Fibroblast of skin of back (primary cell): ENCODE measurements at regions not wholly inside any gene's neighbourhood (a gene's known extent, or its start where the extent isn't known, plus 50 kb on each side); places are given as distances from the start of the nearest gene placed in this dataset.
A peak's percentile ranks its signal among the peaks of the same experiment; 100 is the strongest.
"Not testable (repeated sequence)": the region's sequence is repeated elsewhere in the genome, so short reads cannot be mapped to it uniquely, and the experiment has no call there.

Experiments
- DNase-seq: peaks from one replicate; pipeline ENCODE4 v3.0.0-alpha.2; 2013

GRCh38 chr16:7278636-7279035 lies 54.0 kb upstream of the RBFOX1 start:
- no peak for DNase-seq

DNA sequence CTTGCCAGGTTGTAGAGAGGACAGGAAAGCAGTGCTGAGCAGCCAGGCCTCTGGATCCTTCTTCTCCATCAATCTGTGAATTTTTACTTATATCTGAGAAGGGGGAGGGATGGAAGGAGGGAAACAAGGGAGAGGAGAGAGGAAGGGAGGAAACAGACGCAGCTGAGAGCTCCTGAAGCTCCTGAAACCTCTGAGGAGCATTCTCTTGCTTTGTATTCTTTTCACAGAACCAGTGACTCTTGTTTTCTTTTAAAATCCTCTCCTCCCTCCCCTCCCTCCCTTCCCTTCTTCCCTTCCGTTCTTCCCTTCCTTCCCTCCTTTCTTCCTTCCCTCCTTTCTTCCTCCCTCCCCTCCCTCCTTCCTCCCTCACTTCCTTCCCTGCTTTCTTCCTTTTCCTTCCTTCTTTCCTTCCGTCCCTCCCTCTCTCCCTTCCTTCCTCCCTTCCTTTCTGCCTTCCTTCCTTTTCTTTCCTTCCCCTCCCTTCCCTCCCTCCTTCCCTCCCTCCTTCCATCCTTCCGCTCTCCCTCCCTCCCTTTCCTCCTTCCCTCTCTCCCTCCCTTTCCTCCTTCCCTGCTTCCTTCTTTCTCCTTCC lies 60.0 kb upstream of the RBFOX1 start:
- no peak for DNase-seq

GRCh38 chr16:7271486-7271885 lies 61.2 kb upstream of the RBFOX1 start:
- no peak for DNase-seq

DNA sequence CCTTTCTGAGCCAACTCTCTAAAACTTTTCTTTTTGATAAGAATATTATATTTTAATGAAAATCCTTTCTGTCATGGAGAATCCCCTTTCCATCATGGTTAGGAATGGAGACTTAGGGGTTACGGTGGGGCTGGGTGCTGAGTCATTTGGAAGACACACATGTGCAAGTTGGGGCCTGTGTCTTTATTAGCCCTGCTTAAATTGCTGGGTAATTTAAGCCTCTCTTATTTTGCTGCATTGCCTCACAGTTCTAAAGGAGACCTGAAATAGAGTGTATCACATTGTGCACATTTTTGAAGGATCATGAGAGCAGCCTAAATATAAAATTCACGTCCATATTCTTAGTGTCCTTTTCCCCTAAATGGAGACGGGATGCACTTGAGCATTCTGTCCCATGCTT lies 61.8 kb upstream of the RBFOX1 start:
- DNase-seq: no peak

GRCh38 chr16:7270006-7270405 lies 62.6 kb upstream of the RBFOX1 start:
- DNase-seq: no peak

- peak; percentile 21 for DNase-seq
These were observed 64.5 kb upstream of the RBFOX1 start for GRCh38 chr16:7268182-7268581.

DNA sequence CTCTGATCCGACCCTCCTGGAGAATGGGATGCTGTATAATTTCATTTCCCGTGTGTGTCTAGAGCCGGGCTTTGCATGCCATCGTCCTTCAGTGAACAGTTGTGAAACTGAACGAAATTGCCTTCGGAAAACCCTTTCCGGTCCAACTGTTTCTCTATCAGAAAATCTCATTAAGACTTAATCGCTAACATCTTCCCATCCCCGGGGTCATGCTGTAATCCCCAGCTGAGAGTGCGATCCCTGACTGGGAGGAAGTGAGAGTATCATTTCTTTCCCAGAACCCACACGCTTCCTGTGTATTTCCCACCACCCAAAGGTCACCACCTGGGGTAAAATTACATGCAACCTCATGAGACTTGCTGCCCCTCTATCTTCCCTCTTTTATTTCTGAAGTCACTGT lies 75.6 kb upstream of the RBFOX1 start:
- no peak for DNase-seq

DNA sequence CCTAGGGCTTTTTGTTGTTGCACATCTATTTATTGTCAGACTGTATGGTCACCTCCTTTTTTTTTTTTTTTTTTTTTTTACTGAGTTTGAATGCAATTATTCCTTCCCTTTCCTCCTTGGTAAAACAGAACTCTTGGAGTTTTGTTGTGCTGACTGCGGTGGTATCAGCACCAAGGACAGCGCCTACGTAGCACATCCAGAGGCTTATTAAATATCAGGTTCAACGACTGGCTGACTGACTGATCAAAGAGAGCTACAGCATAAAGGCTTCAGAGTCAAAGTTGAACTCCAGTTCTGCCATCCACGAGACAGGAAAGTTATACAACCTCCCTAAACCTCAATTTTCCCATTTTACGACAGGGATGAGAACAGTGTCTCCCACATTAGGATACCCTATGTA lies 86.1 kb upstream of the RBFOX1 start:
- no peak for DNase-seq

GRCh38 chr16:7239547-7239946 lies 93.1 kb upstream of the RBFOX1 start:
- no peak for DNase-seq

DNA sequence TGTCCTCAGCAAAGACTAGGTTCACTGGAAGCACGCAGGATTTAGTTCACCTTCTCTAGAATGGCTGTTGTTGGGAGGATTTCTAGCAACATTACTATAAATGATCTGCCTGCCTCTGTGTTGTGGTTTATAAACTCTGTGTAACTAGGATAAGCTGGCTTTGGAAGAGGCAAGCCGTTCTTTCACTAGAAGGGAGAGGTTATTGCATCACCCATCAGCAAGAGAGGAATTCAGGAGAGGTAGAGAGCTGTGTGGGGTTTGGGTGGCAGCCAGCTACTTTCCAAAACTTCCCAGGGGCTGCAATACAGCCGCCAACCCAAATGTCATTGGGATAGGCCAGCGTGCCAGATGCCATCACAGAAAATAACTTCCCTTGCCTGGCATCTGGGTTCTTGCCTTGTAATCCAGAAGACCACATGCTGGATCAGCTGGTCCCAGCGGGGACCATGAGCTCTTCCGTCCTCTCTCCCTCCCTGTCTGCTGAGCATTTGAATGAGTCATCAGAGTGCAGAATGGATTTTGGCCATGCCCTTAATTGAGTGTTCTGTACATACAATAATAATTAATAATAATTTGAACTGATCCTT lies 95.7 kb upstream of the RBFOX1 start:
- no peak for DNase-seq

DNA sequence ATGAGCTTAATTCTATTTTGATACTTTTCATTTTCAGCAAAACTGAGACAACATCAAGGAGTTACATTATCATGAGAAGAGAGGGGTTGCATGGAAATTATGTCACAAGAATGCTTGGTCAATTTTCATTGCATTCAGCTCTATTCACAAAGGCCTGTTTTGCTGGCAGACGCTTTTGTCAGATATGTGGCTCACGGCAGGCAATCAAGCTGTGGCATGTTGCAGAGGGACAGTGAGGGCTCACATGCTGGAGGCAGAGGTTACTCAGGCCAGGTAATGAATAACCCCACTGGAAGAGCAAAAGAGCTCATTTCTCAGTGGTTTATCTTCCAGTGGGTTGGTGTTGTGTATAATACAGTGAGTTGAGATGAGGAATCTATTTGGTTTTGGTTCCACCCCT lies 98.7 kb upstream of the RBFOX1 start:
- no peak for DNase-seq

DNA sequence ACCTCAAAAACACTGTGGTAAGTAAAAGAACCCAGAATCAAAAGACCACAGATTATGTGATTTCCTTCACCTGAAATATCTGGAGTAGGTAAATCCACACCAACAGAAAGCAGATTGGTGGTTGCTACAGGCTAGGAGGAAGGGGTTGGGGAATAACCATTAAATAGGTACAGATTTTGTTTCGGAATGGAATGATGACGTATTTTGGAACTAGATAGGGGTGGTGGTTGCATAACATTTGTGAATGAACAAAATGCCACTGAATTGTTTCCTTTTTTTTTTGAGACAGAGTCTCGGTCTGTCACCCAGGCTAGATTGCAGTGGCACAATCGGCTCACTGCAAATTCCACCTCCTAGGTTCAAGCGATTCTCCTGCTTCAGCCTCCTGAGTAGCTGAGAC lies 100.9 kb upstream of the RBFOX1 start:
- no peak for DNase-seq

GRCh38 chr16:7229433-7230218 lies 103.0 kb upstream of the RBFOX1 start:
- not testable (repeated sequence) for DNase-seq

- DNase-seq: no peak
These were observed 105.4 kb upstream of the RBFOX1 start for GRCh38 chr16:7227229-7227721.

DNA sequence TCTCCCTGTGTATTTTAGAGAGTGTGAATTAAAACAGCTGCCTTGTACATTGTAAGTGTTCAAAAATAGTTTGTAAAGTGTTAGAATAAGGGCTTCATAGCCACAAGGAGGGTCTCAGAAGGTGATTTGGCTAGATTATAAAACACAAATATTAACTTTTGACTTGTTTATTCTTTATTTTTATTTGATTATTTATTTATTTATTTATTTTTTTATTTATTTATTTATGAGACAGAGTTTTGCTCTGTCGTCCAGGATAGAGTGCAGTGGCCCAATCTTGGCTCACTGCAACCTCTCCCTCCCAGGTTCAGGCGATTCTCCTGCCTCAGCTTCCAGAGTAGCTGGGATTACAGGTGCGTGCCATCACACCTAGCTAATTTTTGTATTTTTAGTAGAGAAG lies 111.5 kb upstream of the RBFOX1 start:
- no peak for DNase-seq

- no peak for DNase-seq
These were observed 113.7 kb upstream of the RBFOX1 start for GRCh38 chr16:7218936-7219335.

- no peak for DNase-seq
These were observed 114.8 kb upstream of the RBFOX1 start for GRCh38 chr16:7217797-7218196.

DNA sequence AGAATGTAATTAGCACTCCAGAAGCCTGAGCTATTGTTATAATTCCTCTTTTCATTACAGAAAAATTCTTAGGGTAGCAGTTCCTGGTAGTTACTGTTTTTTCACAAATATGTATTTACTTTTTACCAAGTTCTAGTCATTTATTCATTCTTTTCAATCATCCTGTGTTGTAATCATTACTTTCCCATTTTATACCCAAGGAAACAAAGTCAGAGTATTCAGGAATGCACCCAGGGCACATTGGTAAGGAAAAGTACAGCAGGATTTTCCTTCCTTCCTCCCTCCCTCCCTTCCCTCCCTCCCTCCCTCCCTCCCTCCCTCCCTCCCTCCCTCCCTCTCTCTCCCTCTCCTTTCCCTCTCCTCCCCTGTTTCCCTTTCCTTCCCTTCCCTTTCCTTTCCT lies 115.9 kb upstream of the RBFOX1 start:
- DNase-seq: no peak

- no peak for DNase-seq
These were observed 120.9 kb upstream of the RBFOX1 start for GRCh38 chr16:7211781-7212180.

GRCh38 chr16:7209598-7209997 lies 123.0 kb upstream of the RBFOX1 start:
- DNase-seq: no peak

DNA sequence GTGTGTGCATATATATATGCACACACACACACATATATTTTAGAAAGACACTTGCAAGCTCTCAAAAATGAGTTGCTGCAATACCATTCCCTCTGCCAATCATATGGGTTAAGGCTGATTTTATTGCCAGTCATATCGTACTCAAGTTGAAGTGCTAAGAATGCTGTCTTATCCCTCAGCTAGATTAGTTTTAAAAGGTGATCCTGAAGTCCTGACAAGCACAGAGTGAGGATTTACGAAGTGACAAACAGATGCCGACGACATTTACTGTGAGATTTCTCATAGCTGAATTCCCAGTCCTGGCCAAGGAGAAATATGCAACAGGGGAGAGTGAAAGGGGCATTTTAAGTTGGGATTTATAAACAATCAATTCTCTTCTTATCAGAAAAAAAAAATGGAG lies 126.2 kb upstream of the RBFOX1 start:
- no peak for DNase-seq

DNA sequence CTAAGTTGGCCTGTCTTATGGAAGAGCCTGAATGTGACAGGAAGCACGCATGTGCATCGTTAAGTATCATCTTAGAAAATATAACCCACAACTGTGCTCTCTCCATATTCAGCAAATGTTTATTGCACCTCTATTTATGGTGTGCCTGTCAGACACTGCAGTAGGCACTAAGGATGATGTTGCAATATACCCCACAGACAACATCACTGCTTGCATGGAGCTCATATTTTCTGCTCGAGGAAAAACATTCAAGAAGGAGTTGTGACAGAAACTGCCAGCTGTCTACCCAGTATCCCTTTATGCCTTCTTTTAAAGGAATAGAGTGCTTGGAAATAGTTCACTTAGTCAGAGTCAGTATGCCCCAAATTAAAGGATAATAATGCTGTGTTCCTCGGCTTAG lies 132.3 kb upstream of the RBFOX1 start:
- DNase-seq: no peak

GRCh38 chr16:7185689-7186088 lies 147.0 kb upstream of the RBFOX1 start:
- no peak for DNase-seq

DNA sequence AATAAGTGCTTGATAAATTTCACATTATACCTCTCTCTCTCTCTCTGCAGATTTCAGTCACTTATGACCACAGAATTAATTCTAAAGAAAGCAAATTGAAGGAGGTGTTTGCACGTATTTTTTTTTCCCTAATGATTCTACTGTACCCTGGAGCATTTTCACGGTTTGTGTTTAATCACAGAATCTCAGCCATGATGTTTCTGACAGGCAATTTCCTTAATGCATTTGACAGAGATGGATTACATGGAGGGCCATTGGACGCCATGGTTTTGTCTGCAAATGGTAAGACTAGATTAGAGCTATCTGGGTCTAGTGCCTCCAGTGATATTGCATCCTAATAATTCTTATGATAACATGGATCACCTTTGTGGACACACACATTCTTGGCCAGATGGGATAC lies 147.5 kb upstream of the RBFOX1 start:
- no peak for DNase-seq
